ENCODE measurements at regions not wholly inside any gene's neighbourhood (a gene's known extent, or its start where the extent isn't known, plus 50 kb on each side); places are given as distances from the start of the nearest gene placed in this dataset.

GRCh38 chr11:115910379-115910778, 406.2 kb upstream of the CADM1 start:
- no peak for DNase-seq (ENCODE audit: low read depth)
- H3K4me3 ChIP-seq (ENCODE audit: low read depth, low read length), result no peak overlapping the region
- TF ChIP-seq, protein P1, sequence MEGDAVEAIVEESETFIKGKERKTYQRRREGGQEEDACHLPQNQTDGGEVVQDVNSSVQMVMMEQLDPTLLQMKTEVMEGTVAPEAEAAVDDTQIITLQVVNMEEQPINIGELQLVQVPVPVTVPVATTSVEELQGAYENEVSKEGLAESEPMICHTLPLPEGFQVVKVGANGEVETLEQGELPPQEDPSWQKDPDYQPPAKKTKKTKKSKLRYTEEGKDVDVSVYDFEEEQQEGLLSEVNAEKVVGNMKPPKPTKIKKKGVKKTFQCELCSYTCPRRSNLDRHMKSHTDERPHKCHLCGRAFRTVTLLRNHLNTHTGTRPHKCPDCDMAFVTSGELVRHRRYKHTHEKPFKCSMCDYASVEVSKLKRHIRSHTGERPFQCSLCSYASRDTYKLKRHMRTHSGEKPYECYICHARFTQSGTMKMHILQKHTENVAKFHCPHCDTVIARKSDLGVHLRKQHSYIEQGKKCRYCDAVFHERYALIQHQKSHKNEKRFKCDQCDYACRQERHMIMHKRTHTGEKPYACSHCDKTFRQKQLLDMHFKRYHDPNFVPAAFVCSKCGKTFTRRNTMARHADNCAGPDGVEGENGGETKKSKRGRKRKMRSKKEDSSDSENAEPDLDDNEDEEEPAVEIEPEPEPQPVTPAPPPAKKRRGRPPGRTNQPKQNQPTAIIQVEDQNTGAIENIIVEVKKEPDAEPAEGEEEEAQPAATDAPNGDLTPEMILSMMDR (IDR thresholded peaks at IDR 0.05; ENCODE audit: insufficient read depth, low read depth, low read length), result no peak

DNA sequence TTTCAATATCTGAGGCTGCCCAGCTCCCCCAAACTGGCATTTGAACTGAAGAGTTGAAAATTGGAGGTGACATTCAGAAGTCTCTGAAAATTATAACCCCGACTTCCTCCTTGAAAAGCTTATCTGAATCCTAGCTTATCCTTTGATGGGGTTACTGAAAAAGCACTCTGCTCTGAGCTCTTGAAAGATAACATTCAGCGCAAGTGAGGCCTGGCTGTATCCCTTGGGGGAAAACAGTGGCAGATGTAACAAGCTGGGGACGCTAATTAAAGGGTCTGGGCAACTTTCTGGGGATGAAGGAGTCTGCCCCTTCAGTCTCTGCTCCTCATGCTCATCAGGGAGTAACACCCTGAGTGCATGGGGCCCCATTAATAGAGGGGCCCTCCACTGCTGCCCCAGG, 402.0 kb upstream of the CADM1 start:
- TF ChIP-seq, protein P1 (IDR thresholded peaks at IDR 0.05; ENCODE audit: insufficient read depth, low read depth, low read length), result no peak
- DNase-seq (ENCODE audit: low read depth), result no peak
- H3K4me3 ChIP-seq (ENCODE audit: low read depth, low read length), result no peak overlapping the region

- H3K4me3 ChIP-seq (ENCODE audit: low read depth, low read length), result no peak overlapping the region
- TF ChIP-seq, protein P1 (IDR thresholded peaks at IDR 0.05; ENCODE audit: insufficient read depth, low read depth, low read length), result no peak
- DNase-seq (ENCODE audit: low read depth), result no peak
Measured at GRCh38 chr11:115905341-115906000, 401.3 kb upstream of the CADM1 start.

DNA sequence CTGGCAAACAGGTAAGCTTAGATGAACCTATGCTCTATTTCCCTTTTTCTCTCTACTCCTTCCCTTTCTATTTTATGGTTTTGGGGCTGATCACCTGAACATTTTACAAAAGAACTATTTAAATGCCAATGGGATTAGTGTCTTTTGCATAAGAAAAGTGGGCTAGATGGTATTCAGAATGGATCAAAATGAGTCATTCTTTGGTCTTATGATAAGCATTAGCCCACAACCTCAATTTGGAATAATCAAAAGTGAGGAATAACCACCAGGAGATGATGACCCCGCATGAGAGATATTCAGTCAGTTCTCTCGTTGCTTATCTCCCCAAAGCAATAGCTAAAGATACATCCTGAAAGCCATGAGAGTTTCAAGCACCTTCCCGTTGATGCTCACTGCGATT, 399.0 kb upstream of the CADM1 start:
- no peak for DNase-seq (ENCODE audit: low read depth)
- H3K4me3 ChIP-seq (ENCODE audit: low read depth, low read length), result no peak overlapping the region
- TF ChIP-seq, protein P1 (IDR thresholded peaks at IDR 0.05; ENCODE audit: insufficient read depth, low read depth, low read length), result no peak

GRCh38 chr11:115901069-115901468, 396.9 kb upstream of the CADM1 start:
- H3K4me3 ChIP-seq (ENCODE audit: low read depth, low read length), result no peak overlapping the region
- DNase-seq (ENCODE audit: low read depth), result no peak
- TF ChIP-seq, protein P1 (IDR thresholded peaks at IDR 0.05; ENCODE audit: insufficient read depth, low read depth, low read length), result no peak

DNA sequence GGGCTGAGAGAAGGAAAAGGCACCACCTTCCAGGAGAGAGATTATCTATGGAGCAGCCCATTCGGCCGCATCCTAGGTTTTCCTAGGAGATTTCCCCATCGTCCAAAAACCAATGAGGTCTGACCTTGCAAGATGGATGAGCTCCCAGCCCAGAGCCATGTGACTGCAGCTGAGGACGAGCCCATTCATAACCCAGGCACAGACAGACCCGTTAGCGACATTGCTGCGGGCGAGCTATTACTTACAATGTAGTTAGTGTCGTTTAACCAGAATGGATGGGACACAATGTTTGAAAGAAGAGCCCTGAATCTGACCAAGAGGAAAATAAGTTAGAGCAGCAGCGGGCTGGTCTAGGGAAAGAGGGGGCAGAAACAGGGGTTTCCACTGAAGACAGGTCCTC, 395.9 kb upstream of the CADM1 start:
- H3K4me3 ChIP-seq (ENCODE audit: low read depth, low read length), result no peak overlapping the region
- no peak for DNase-seq (ENCODE audit: low read depth)
- TF ChIP-seq, protein P1 (IDR thresholded peaks at IDR 0.05; ENCODE audit: insufficient read depth, low read depth, low read length), result no peak

- DNase-seq (ENCODE audit: low read depth), result no peak
- no peak overlapping the region for H3K4me3 ChIP-seq (ENCODE audit: low read depth, low read length)
- TF ChIP-seq, protein P1 (IDR thresholded peaks at IDR 0.05; ENCODE audit: insufficient read depth, low read depth, low read length), result no peak
Measured at GRCh38 chr11:115897707-115898106, 393.5 kb upstream of the CADM1 start.
